GM12872 (cell line): ENCODE measurements at regions not wholly inside any gene's neighbourhood (a gene's known extent, or its start where the extent isn't known, plus 50 kb on each side); places are given as distances from the start of the nearest gene placed in this dataset.

ENCODE experiments used
- CTCF ChIP-seq: IDR thresholded peaks from 3 replicates; pipeline ENCODE4 v1.5.1; 2011; ENCODE audit warnings: low read depth, mild to moderate bottlenecking, low read length, moderate library complexity; ENCODE audit not compliant: insufficient read depth

GRCh38 chr14:65211341-65211987 lies 109.1 kb upstream of the MAX start:
- no peak for TF ChIP-seq CTCF

- no peak for TF ChIP-seq CTCF
Measured at GRCh38 chr14:65213316-65213715, 111.0 kb upstream of the MAX start.

- no peak for TF ChIP-seq CTCF
Measured at GRCh38 chr14:65214741-65215140, 112.4 kb upstream of the MAX start.

- TF ChIP-seq CTCF, result no peak
Measured at GRCh38 chr14:65219353-65219752, 117.0 kb upstream of the MAX start.

- peak; percentile 88 for TF ChIP-seq CTCF
Measured at GRCh38 chr14:65222440-65222858, 120.1 kb upstream of the MAX start.

- no peak for TF ChIP-seq CTCF
Measured at GRCh38 chr14:65223636-65224035, 121.3 kb upstream of the MAX start.

GRCh38 chr14:65224799-65225198 lies 122.5 kb upstream of the MAX start:
- no peak for TF ChIP-seq CTCF
